ENCODE measurements at regions not wholly inside any gene's neighbourhood (a gene's known extent, or its start where the extent isn't known, plus 50 kb on each side); places are given as distances from the start of the nearest gene placed in this dataset.

DNA sequence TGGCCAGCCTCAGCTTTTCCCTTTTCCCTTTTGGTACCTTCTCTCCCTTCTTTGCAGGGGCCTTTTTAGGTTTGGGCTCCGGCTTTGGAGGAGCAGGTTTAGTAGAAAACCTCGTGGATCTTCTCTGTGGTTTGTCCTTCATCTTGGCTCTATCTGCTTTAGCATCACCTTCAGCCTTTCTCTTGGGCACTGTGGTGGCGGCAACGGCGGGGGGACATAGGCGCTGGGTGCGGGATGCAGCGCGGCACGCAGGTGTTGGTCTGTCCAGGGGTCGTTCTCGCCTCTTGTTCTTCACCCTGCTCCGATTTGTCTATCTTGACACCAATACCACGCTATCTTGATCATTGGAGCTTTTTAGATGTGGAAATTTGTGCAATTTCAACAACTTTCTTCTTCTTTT lies 64.5 kb upstream of the SMAD3 start:
- DNase-seq (ENCODE audit: low spot score) = no peak

DNA sequence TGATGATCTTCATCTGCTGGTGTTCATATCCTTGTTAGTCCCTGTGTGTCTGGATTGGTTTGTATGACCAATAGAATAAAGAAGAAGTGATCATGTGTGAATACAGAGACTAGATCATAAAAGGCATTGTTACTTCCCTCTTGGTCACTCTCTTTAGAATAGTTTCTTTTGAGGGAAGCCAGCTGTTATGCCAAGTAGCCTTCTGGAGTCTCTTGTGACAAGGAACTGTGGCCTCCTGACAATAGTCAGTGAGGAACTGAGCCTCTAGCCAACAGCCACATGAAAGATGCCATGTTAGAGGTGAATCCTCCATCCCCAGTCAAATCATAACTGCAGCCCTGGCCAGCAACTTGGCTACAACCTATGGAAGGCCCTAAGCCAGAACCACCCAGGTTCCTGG lies 63.0 kb upstream of the SMAD3 start:
- DNase-seq (ENCODE audit: low spot score) = no peak

DNA sequence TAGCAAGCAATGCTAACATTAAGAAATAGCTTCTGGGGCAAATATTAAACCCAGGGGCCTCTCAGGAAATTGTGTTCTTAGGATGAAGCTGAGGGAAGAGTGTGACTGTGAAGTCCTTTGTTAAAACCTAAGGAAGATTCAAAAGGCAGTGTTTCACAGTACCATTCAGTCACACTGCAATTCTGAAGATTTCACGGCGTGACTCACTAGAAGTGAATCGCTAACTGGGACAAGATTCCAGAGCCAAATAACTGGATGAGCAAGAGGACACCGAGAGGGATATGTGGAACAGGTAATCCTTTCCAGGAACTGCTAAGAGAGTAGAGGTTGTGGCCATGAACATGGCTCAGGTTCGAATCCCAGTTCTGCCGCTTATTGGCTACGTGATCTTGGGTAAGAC lies 61.8 kb upstream of the SMAD3 start:
- DNase-seq (ENCODE audit: low spot score) = peak; percentile 82

DNA sequence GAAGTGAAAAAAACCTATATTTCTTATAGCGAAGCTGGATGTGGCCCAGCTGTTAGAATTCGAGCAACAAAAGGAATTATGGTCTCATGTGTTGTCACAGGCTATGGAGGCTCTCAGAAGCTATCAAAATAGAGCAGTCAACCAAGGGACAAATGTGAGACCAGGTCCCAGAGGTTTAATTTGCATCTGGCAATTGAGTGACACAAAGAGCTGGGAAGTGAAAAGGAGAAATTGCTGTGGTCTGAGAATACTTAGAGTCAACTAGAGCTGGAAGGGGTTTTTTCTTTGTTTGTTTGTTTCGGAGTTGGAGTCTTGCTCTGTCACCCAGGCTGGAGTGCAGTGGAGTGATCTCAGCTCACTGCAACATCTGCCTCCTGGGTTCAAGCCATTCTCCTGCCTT lies 61.3 kb upstream of the SMAD3 start:
- DNase-seq (ENCODE audit: low spot score) = no peak

DNA sequence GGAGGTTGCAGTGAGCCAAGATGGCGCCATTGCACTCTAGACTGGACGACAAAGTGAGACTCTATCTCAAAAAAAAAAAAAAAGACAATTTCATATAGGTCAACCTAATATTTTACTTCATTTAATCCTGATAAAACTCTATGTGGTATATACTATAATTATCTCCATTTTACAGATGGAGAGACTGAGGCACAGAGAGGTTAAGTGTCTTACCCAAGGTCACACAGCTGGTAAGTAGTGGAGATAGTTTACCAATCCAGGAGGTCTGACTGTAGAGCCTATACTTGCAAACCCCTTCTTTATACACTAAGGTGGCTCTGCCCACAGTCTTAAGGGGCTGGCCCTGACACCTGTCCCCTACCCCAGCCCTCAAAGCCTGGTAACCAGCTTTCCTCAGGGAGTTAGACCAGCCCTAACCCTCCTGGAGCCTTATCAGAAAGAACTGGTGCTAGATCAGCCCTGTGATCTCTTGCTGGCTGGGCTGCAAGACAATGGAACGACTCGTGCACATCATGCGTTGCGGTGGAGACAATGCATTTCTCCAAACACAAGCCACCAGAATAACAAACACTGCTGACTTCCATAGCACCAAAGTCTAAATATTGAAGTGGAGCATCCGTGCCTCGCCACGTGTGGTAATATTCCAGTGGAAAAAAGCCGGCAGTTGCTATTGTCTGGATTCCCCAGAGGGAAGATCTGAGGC lies 60.0 kb upstream of the SMAD3 start:
- no peak for DNase-seq (ENCODE audit: low spot score)

DNA sequence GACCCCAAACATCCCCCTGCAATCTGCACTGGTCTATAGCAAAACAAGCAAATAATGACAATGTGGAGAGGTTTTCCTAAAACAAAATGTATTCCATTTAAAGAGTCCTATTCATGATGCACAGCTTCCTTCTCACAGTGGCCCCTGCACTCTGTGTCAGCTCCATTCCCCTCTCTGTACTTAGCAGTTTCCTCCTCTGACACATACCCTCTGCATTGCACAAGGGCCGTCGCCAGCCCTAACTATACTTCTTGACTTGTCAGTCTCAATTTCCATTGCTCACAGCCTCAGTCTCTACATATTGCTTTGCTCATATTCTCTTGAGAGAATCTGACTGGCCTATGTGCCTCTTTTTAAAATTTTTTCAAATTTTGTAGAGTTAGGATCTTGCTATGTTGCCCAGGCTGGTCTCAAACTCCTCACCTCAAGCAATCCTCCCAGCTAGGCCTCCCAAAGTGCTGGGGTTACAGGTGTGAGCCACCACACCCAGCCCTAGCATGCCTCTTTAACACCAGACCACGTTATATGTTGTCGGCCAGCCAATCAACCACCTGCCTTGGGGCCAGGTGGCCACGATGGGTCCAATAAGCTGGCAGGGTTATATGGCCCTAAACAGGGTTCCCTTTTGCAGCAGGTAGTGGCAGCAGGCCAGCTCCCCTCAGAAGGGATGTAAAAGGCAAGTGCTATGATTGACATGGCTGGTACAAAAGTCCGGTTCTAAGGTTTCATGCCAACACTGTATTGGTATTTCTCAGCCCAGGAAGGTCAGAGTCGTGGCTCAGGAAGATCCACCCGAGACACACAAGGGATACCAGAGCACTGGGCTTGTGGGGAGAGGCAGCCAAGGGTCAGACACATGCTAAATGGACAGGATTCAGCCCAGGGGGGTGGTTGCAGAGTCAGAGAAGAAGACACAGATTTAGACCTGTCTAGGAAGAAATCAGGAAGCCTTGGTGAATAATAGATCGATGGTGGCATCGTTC lies 59.0 kb upstream of the SMAD3 start:
- no peak for DNase-seq (ENCODE audit: low spot score)

DNA sequence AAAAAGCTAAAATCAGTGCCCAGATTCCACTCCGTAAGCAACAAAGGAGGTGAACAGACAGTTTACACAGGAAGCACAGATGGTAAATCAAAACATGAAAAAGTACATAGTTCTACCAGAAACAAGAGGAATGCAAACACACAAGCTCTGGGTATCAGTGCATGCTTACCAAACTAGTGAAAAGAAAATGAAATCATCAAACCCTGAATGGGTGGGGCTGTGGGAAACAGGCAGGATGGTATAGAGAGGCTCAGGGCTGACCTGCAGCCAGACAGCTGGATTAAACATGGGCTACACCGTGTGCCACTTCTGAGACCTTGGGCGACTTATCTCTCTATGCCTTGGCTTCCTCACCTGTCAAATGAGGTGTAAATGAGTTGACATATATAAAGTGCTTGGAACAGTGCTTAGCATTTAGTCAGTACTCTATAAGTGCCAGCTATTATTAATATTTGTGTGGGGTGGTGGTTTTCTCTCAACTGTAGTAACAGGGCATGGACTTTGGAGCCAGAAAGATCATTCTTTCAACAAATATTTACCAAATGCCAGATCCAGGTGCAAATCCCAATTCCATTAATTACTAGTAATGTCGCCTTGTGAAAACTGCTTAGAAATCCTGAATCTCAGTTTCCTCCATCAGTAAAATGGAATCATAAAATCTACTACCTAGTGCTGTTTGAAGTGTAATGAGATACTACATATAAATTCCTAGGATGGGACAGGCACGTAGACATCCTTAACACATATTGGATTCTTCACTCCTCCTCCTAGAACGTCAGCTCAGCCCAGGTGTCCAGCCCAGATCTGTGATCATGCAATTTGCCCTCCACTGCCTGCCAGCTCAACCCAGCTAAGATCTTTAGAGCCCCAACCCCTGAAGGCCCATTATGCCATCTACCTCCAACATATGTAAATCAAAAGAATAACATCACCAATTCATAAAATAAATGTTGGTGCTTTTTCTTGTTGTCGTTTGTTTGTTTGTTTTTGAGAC lies 55.5 kb upstream of the SMAD3 start:
- no peak for DNase-seq (ENCODE audit: low spot score)

DNA sequence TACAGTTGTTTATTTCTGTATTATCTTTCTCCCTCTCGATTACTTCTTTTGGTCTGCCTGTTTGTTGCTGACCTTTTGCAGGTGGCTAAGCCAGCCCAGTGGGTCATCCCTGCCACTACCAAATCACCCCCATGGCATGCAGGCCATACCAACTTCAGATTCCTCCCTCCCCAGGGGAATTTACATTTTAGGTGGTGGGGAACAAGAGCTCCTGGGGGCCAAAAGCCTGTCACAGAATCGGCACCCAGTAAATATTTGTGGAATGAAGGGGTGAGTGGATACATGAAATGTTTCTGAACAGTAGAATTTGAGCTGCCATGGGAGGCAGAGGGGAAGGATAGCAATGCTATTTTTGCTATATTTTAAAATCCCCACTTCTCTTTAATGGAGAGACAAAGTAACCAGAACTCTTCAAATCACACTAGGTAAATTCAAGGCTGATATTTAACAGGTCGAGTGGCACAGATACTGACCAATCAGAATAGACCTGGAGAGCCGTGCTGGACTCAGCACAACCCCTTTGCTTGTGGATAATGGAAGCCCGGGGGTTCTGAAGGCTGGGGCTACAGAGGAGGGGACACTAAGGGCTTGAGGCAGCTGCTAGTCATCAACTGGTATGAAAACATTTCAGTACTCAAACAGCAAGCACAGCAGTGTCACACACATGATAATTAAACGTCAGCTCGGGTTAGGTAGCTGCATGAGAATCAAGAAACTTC lies 54.3 kb upstream of the SMAD3 start:
- DNase-seq (ENCODE audit: low spot score) = peak; percentile 47

DNA sequence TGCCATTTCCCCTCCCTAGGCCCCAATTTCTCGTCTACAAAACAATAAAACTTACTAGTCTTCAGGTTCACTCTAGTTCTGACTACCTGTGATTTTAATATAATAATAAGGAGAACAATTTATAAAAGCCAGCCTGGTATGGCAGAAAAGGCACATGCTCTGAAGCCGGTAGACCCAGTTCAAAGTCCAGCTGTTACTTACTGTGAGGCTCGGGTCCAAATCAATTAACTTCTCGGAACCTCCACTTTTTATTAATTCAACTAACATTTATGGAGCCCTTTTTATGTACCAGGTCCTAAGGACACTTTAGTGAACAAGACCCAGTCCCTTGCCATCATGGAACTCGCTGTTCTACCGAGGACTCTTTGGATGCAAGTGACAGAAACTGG lies 53.8 kb upstream of the SMAD3 start:
- DNase-seq (ENCODE audit: low spot score) = no peak

DNA sequence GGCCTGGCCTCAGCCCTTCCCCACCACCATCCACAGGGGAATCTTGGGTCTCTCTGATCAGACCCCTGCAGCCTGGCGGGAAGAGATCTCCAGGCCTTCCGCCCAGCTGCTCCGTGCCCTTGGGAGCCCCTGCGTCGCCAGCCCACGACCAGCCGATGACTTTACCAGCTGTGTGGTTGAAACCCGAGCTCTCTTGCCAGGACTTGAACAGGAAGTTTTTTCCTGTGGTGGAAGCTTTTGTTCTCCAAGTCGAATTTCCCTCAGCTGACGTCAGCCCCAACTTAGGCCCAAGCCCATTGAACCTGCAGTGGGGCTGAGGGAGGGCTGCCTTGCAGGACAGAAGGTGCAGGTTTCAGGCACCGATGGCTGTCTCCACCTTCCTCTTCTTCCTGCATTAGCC lies 51.7 kb upstream of the SMAD3 start:
- DNase-seq (ENCODE audit: low spot score) = no peak

All from kidney tubule cell (primary cell).